Transverse colon (tissue), 4 donors: ENCODE measurements at regions not wholly inside any gene's neighbourhood (a gene's known extent, or its start where the extent isn't known, plus 50 kb on each side); places are given as distances from the start of the nearest gene placed in this dataset.

Experiments
- CTCF ChIP-seq, 5 experiments: fragments of 200-600 bp in 3 of 5; fragments of 450-650 bp in 2 of 5; sonication (generic) in 3 of 5; IDR thresholded peaks; 1 replicate in 2 of 5; 2 replicates in 3 of 5; pipeline ENCODE4 v1.5.1; 2016 to 2017; ENCODE audit warnings: antibody characterized with exemption in 5 of 5, inconsistent platforms in 3 of 5, mild to moderate bottlenecking in 2 of 5, moderate library complexity in 1 of 5
- EP300 ChIP-seq: sonication (generic); formaldehyde crosslinking; IDR thresholded peaks from one replicate; pipeline ENCODE4 v1.6.1; 2017; ENCODE audit warnings: antibody characterized with exemption, low read depth
- POLR2A ChIP-seq: fragments of 450-650 bp; IDR thresholded peaks from one replicate; pipeline ENCODE4 v1.6.1; 2016; ENCODE audit warnings: antibody characterized with exemption, mild to moderate bottlenecking, moderate library complexity
- POLR2AphosphoS5 ChIP-seq, 3 donors: sonication (generic); formaldehyde crosslinking; IDR thresholded peaks; one replicate each; pipeline ENCODE4 v1.6.1; 2016; ENCODE audit warnings: antibody characterized with exemption in 3 of 3

GRCh38 chr20:22470620-22471026, 113.7 kb downstream of the FOXA2 start:
- TF ChIP-seq CTCF (IDR thresholded peaks at IDR 0.05) (no peak), POLR2AphosphoS5 (IDR thresholded peaks at IDR 0.05) (no peak), EP300 (no peak), POLR2A (no peak)
